GM18858 (cell line): ENCODE measurements at regions not wholly inside any gene's neighbourhood (a gene's known extent, or its start where the extent isn't known, plus 50 kb on each side); places are given as distances from the start of the nearest gene placed in this dataset.

ENCODE experiments used
- ATAC-seq: cut with Tn5 transposase; IDR thresholded peaks from one replicate; pipeline ENCODE4 v1.9.1; 2021; ENCODE audit not compliant: unreplicated experiment

DNA sequence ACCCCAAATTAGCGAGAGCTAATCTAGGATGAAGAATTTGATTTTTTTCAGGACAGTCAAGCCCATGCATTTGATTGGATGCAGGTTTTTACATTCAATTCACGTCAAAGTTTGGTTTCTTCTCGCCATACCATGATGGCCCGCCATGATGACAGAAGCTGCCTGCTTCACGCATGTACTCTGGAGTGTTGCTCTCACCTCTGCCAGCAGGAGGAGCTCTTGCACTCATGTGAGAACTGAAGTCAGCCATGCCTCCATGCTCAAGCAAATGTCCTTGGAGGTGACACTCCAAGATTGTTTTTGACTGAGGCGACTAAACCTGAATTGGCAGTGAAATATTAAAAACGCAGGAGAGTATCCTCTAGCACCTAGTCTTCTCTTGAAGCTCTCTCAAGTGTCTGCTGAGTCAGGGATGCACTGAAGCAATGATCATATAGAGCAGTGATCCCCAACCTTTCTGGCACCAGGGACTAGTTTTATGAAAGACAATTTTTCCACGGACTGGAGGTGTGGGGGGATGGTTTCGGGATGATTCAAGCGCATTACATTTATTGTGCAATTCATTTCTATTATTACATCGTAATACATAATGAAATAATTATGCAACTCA is 120.9 kb downstream of the SAMMSON start:
- peak; percentile 99 for ATAC-seq

DNA sequence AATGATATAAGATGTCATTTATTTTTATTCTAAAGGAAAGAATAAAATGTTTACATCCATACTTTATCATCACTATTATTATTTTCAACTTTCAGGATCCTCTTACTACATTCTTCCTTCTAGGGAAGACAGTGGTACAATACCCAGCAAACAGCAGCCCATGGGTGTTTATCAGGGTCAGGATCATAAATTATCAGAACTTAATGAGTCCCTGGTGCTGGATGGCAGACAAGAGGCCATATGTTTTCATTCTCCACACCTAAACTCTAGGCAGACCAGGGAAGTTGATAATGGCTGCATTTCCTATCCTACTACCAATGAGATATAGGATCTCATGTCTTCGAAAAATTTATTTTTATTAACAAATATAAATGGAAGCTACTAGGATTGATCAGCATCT is 127.7 kb downstream of the SAMMSON start:
- no peak for ATAC-seq

DNA sequence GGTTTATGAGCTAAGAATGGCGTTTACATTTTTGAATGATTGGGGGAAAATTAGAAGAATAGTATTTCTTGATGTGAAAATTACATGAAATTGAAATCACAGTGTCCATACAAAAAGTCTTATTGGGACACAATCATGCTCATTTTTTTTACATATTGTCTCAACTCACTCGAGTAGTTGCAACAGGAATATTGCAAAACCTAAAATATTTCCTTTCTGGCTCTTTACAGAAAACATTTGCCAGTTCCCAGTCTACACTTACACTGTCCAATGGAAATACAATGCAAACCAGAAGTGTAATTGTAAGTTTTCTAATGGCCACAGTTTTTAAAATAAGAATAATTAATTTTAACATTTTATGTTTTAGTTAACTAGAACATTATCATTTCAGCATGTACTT is 137.8 kb downstream of the SAMMSON start:
- ATAC-seq, result no peak

DNA sequence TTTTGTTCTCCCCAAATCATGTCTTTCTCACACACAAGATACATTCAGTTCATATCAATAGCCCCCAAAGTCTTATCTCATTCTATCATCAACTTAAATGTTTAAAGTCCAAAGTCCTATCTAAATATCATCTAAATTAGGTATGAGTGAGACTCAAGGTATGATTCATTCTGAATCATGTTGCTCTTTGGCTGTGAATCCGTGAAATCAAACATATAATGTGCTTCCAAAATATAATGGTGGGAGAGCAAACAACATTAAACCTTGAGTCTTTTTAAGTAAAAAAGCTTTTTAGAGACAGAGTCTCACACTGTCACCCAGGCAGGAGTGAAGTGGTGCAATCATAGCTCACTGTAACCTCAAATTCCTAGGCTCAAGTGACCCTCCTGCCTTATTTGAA is 139.1 kb downstream of the SAMMSON start:
- no peak for ATAC-seq
